ENCODE measurements at regions not wholly inside any gene's neighbourhood (a gene's known extent, or its start where the extent isn't known, plus 50 kb on each side); places are given as distances from the start of the nearest gene placed in this dataset.

DNA sequence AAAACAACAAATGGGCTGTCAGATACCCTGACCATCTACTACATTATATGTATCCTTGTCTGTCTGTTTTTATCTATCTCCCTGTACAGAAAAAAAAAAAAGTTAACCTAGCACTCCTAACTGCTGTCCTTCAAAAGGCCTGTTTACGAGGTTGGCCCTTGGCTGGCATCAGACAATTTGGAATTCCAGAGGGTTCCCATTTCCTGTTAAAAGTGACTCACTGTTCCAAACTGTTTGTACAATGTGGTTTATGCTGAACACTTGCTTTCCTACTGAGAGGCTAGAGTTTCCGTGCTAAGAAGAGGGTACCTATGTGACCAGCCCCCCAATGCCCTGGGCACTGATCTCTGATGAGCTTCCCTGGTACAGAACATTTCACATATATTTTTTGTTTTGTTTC, 65.9 kb upstream of the HMGXB4 start:
- Mint-ChIP-seq H3K4me3 (no peak overlapping the region), H3K27me3 (peaks cover under 1% of the 10 kb centered on the region), H3K36me3 (peaks cover 1% of the 10 kb centered on the region), H3K4me1 (ENCODE audit: low read depth) (no peaks in the 10 kb centered on the region), H3K9me3 (peaks cover 13% of the 10 kb centered on the region), H3K27ac (no peak overlapping the region)
- no peak for DNase-seq
- intact Hi-C loops (cut with micrococcal nuclease) = no loop called here
- POLR2A ChIA-PET = no interaction called here
- CTCF ChIA-PET = no interaction called here

GRCh38 chr22:35192129-35192918, 65.0 kb upstream of the HMGXB4 start:
- intact Hi-C loops (cut with micrococcal nuclease) = no loop called here
- Mint-ChIP-seq H3K36me3 (peaks cover 1% of the 10 kb centered on the region), H3K27ac (no peak overlapping the region), H3K4me1 (ENCODE audit: low read depth) (no peaks in the 10 kb centered on the region), H3K4me3 (no peak overlapping the region), H3K9me3 (peaks cover 13% of the 10 kb centered on the region), H3K27me3 (peaks cover 3% of the 10 kb centered on the region)
- ChIA-PET CTCF (no interaction called here), POLR2A (no interaction called here)
- no peak for DNase-seq

DNA sequence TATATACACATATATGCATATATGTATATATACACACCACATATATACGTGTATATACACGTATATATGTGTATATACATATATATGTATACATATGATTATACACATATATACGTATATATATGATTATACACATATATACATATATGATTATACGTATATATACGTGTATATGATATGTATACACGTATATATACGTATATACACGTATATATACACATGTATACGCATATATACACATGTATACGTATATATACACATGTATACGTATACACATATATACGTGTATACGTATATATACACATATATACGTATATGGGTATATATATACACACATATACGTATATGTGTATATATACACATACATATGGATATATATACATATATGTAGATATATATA, 62.1 kb upstream of the HMGXB4 start:
- H3K4me3 Mint-ChIP-seq = no peak overlapping the region
- POLR2A ChIA-PET = no interaction called here
- no peak for DNase-seq
- no peak overlapping the region for H3K27ac Mint-ChIP-seq
- H3K27me3 Mint-ChIP-seq = peaks cover 10% of the 10 kb centered on the region
- H3K4me1 Mint-ChIP-seq (ENCODE audit: low read depth) = no peaks in the 10 kb centered on the region
- no peaks in the 10 kb centered on the region for H3K36me3 Mint-ChIP-seq
- CTCF ChIA-PET = no interaction called here
- intact Hi-C loops (cut with micrococcal nuclease) = no loop called here
- H3K9me3 Mint-ChIP-seq = peaks cover under 1% of the 10 kb centered on the region

DNA sequence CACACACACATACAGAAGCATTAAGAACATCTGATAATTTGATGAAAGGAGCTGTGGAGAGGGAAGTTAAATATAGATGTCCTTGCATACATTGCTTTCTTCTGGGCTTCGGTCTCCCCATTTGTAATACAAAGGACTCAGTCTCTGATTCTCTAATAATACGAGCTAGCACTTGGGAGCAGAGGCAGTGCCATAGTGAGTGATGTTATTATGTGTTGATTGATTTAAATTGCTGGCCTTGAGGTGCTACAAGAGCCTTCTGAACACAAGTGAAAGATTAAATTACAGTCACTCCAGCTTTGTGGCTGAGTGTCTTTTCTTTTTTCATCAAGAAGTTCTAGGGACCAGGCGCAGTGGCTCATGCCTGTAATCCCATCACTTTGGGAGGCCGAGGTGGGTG, 61.5 kb upstream of the HMGXB4 start:
- DNase-seq = no peak
- Mint-ChIP-seq H3K4me3 (no peak overlapping the region), H3K4me1 (ENCODE audit: low read depth) (no peaks in the 10 kb centered on the region), H3K27me3 (peaks cover 10% of the 10 kb centered on the region), H3K9me3 (no peaks in the 10 kb centered on the region), H3K27ac (no peak overlapping the region), H3K36me3 (no peaks in the 10 kb centered on the region)
- intact Hi-C loops (cut with micrococcal nuclease) = no loop called here
- POLR2A ChIA-PET = no interaction called here
- CTCF ChIA-PET = no interaction called here

DNA sequence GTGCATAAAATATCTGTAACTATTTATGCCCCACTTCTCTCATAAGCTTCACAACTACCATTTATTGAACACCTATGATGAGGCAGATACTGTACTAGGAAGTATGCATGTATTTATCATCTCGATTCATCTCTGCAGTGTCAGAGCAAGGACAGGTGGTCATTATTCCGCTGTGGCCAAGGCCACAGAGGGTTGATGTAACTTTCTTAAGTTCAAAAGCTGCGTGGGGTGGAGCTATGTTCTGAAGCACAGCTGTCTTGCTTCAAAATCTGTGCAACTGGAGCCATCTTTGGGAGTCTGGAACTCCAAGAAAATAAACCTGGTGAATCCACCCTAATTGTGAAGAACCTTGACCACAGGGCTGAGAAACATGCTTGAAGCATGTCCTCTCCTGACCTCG, 60.2 kb upstream of the HMGXB4 start:
- CTCF ChIA-PET = interaction anchor here (1.0 kb wide), 1 partner anchor 40 kb away, joined by 3 read pairs; no protein-coding TSS in a partner anchor
- POLR2A ChIA-PET = no interaction called here
- peaks cover 10% of the 10 kb centered on the region for H3K27me3 Mint-ChIP-seq
- no peaks in the 10 kb centered on the region for H3K9me3 Mint-ChIP-seq
- H3K4me1 Mint-ChIP-seq (ENCODE audit: low read depth) = no peaks in the 10 kb centered on the region
- no peak overlapping the region for H3K4me3 Mint-ChIP-seq
- no peak for DNase-seq
- H3K27ac Mint-ChIP-seq = no peak overlapping the region
- no peaks in the 10 kb centered on the region for H3K36me3 Mint-ChIP-seq
- intact Hi-C loops (cut with micrococcal nuclease) = no loop called here

- ChIA-PET POLR2A (no interaction called here), CTCF (interaction anchor here (0.7 to 1.0 kb wide), 2 partner anchors 41 to 102 kb away, joined by 3 to 4 read pairs; partner anchors contain the start of gene TOM1)
- no peaks in the 10 kb centered on the region for H3K4me1 Mint-ChIP-seq (ENCODE audit: low read depth)
- DNase-seq = no peak
- no peaks in the 10 kb centered on the region for H3K36me3 Mint-ChIP-seq
- peaks cover 10% of the 10 kb centered on the region for H3K27me3 Mint-ChIP-seq
- no peaks in the 10 kb centered on the region for H3K9me3 Mint-ChIP-seq
- no peak overlapping the region for H3K4me3 Mint-ChIP-seq
- intact Hi-C loops (cut with micrococcal nuclease) = no loop called here
- no peak overlapping the region for H3K27ac Mint-ChIP-seq
Measured at GRCh38 chr22:35197886-35198285, 59.4 kb upstream of the HMGXB4 start.

DNA sequence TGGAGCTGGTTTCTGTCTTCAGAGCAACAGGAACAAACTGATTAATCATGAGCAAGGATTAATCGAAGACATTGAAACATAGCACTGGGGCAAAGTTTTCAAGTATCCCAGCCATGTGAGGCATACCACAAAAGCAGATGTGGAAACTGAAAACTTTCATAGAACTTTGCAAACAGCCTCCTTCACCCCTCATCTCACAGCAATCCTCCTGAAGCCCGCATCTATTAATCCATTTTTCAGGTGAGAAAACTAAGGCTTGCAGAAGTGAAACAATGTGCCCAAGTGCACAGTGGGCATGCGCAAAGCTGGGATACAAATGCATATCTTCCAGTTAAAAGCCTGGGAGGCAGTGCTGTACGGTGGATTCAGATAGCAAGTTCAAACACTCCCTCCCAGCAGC, 58.6 kb upstream of the HMGXB4 start:
- DNase-seq = no peak
- peaks cover 10% of the 10 kb centered on the region for H3K27me3 Mint-ChIP-seq
- POLR2A ChIA-PET = no interaction called here
- no peak overlapping the region for H3K27ac Mint-ChIP-seq
- H3K4me1 Mint-ChIP-seq (ENCODE audit: low read depth) = no peaks in the 10 kb centered on the region
- no peak overlapping the region for H3K4me3 Mint-ChIP-seq
- H3K36me3 Mint-ChIP-seq = no peaks in the 10 kb centered on the region
- CTCF ChIA-PET = no interaction called here
- H3K9me3 Mint-ChIP-seq = no peaks in the 10 kb centered on the region
- intact Hi-C loops (cut with micrococcal nuclease) = no loop called here

DNA sequence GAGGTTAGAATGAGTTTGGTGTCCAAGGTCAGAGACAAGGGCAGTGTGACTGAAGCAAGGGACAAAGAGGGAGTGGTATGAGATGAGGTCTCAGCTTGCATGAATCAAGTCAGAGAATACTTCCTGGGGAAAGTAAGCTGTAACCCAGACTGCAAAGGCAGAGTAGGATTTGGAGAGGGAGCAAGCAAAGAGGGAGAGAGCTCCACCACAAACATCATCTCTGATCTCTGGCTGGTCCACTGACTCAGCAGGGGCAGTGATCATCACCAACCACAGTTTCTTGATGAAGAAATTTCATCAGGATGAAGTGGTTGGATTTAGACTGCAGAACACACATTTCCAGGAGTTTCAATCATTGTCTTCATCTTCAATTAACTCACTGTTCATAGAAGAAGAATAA, 54.9 kb upstream of the HMGXB4 start:
- H3K36me3 Mint-ChIP-seq = no peaks in the 10 kb centered on the region
- peaks cover 10% of the 10 kb centered on the region for H3K27me3 Mint-ChIP-seq
- no peaks in the 10 kb centered on the region for H3K4me1 Mint-ChIP-seq (ENCODE audit: low read depth)
- H3K9me3 Mint-ChIP-seq = no peaks in the 10 kb centered on the region
- no peak overlapping the region for H3K27ac Mint-ChIP-seq
- no peak for DNase-seq
- no peak overlapping the region for H3K4me3 Mint-ChIP-seq
- ChIA-PET POLR2A (no interaction called here), CTCF (no interaction called here)
- intact Hi-C loops (cut with micrococcal nuclease) = no loop called here

DNA sequence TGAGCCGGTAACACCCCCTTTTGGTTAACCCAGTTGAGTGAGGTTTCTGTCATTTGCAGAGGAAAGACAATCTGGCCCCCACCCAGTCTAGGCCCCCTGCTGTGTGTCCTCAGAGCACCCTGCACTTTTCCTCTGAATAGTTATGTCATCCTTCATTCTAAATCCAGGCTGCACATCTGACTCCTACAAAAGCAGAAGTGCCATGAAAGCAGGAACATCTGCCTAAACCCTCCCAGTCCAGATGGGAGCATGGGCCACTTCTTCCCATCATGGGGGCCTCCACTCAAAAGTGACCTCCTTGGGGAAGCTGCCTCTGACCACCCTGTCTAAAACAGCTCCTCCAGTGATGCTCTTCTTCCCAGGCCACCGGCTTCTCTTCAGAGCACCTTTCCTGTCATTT, 53.7 kb upstream of the HMGXB4 start:
- no peaks in the 10 kb centered on the region for H3K36me3 Mint-ChIP-seq
- POLR2A ChIA-PET = no interaction called here
- H3K27me3 Mint-ChIP-seq = peaks cover 7% of the 10 kb centered on the region
- H3K27ac Mint-ChIP-seq = no peak overlapping the region
- no peak overlapping the region for H3K4me3 Mint-ChIP-seq
- no peaks in the 10 kb centered on the region for H3K4me1 Mint-ChIP-seq (ENCODE audit: low read depth)
- intact Hi-C loops (cut with micrococcal nuclease) = no loop called here
- no peak for DNase-seq
- CTCF ChIA-PET = no interaction called here
- H3K9me3 Mint-ChIP-seq = no peaks in the 10 kb centered on the region

DNA sequence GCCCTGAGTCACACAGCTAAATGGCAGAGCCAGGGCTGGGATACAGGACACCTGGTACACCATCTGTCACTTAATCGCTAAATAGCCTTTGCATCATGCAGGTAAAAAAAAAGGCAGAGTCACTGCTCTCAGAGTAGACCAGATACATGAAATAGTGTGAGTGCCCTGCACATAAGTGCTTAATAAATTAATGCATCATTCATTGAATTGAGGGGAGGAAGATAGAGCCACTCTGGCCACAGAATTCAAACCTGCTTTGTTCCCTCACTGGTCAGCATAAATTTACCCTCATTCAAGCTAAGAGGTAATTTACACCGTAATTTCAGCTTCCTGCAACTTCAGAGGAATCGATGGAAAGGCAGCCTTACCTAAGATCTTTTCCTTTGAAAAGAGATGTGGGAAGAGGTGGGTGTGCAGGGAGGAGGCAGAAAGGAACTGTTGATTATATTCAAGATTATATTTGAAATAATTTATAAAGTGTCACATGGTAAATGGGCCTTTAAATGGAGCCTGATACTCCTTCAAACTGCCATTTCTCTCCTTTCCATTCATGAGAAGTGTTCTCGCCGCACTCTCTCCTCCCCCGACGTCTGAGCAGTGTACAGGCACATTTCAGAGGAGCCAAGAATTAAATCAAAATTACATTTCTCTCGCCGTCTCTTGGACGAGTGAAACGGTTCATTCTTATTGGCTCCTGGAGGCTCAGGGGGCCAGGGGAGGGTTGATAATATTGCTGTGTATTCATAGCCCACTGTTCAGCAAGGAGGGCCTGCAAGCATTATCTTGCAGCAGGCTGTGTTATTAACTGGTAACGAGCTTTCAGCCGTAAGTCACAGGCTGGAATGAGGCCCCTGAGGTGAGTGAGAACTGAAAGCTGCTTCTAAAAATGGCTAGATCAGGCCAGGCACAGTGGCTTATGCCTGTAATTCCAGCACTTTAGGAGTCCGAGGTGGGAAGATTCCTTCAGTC, 52.2 kb upstream of the HMGXB4 start:
- ChIA-PET POLR2A (no interaction called here), CTCF (no interaction called here)
- peaks cover 4% of the 10 kb centered on the region for H3K27me3 Mint-ChIP-seq
- DNase-seq = no peak
- H3K4me3 Mint-ChIP-seq = no peak overlapping the region
- H3K36me3 Mint-ChIP-seq = no peaks in the 10 kb centered on the region
- intact Hi-C loops (cut with micrococcal nuclease) = no loop called here
- H3K27ac Mint-ChIP-seq = no peak overlapping the region
- H3K4me1 Mint-ChIP-seq (ENCODE audit: low read depth) = no peaks in the 10 kb centered on the region
- no peaks in the 10 kb centered on the region for H3K9me3 Mint-ChIP-seq

DNA sequence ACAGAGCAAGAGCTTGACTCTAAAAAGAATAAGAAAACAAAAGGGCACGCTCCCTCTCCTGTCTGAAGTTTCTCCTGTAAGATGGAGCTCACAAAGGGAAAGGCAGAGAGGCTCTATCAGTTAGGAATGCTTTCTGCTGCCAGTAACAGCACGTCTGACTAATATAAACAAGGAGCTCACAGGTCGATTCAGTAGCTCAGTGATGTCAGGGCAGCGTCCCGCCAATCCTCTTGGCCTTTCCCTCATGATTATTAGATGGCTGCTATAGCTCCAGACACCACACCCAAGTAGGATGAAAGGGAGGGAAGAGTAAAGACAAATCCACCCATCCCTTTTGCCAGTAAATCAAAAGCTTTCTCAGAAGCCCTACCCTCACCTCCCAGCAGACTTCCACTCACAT, 51.3 kb upstream of the HMGXB4 start:
- Mint-ChIP-seq H3K9me3 (no peaks in the 10 kb centered on the region), H3K27me3 (peaks cover 5% of the 10 kb centered on the region)

GRCh38 chr22:35206889-35207288, 50.4 kb upstream of the HMGXB4 start:
- intact Hi-C loops (cut with micrococcal nuclease) = no loop called here
- Mint-ChIP-seq H3K27ac (no peak overlapping the region), H3K9me3 (no peaks in the 10 kb centered on the region), H3K36me3 (no peaks in the 10 kb centered on the region), H3K27me3 (peaks cover 8% of the 10 kb centered on the region), H3K4me1 (ENCODE audit: low read depth) (no peaks in the 10 kb centered on the region), H3K4me3 (no peak overlapping the region)
- DNase-seq = no peak
- ChIA-PET POLR2A (no interaction called here), CTCF (interaction anchor here (1.5 kb wide), 1 partner anchor 25 kb away, joined by 6 read pairs; no protein-coding TSS in a partner anchor)

More for the DNA sequence above, 51.3 kb upstream of the HMGXB4 start:
- DNase-seq = no peak
- Mint-ChIP-seq H3K27ac (no peak overlapping the region), H3K36me3 (no peaks in the 10 kb centered on the region), H3K4me1 (ENCODE audit: low read depth) (no peaks in the 10 kb centered on the region), H3K4me3 (no peak overlapping the region)
- ChIA-PET POLR2A (no interaction called here), CTCF (interaction anchor here (1.5 kb wide), 1 partner anchor 25 kb away, joined by 6 read pairs; no protein-coding TSS in a partner anchor)
- intact Hi-C loops (cut with micrococcal nuclease) = no loop called here
